Brain microvascular endothelial cell (primary cell): ENCODE measurements at regions not wholly inside any gene's neighbourhood (a gene's known extent, or its start where the extent isn't known, plus 50 kb on each side); places are given as distances from the start of the nearest gene placed in this dataset.

ENCODE experiments used
- DNase-seq: peaks from one replicate; pipeline ENCODE4 v3.0.0-alpha.2; 2020
- H3K27ac ChIP-seq: fragments of 250-450 bp; sonication (Bioruptor Pico); 2 replicates; pipeline ENCODE4 v1.5.1; 2020; ENCODE audit warnings: mild to moderate bottlenecking, moderate library complexity
- H3K27me3 ChIP-seq: fragments of 250-450 bp; sonication (Bioruptor Pico); replicated peaks from 2 replicates; pipeline ENCODE4 v1.5.1; 2020; ENCODE audit warnings: mild to moderate bottlenecking
- H3K36me3 ChIP-seq: fragments of 250-450 bp; sonication (Bioruptor Pico); replicated peaks from 2 replicates; pipeline ENCODE4 v1.5.1; 2020; ENCODE audit warnings: mild to moderate bottlenecking
- H3K4me3 ChIP-seq: 2 replicates; pipeline ENCODE4 v1.5.1; 2011; ENCODE audit warnings: low read depth, mild to moderate bottlenecking, control low read depth, low read length, moderate library complexity
- in situ Hi-C: cut with HindIII; loops from 2 replicates; pipeline ENCODE4 v1.10.0; 2017; ENCODE audit warnings: low sequenced_read_pairs, low pct_ligation_motif_present
- TF ChIP-seq, protein P1 (sequence below): IDR thresholded peaks from 2 replicates; pipeline ENCODE4 v1.5.1; 2011; ENCODE audit warnings: low read depth, mild to moderate bottlenecking, moderate library complexity, low read length, control low read depth, inconsistent platforms; ENCODE audit errors: missing control alignments

GRCh38 chr14:79986251-79986650 lies 225.1 kb downstream of the DIO2 start:
- Histone ChIP-seq H3K27ac (no peak overlapping the region), H3K36me3 (no peaks in the 10 kb centered on the region), H3K27me3 (no peaks in the 10 kb centered on the region), H3K4me3 (no peak overlapping the region)
- TF ChIP-seq, protein P1, sequence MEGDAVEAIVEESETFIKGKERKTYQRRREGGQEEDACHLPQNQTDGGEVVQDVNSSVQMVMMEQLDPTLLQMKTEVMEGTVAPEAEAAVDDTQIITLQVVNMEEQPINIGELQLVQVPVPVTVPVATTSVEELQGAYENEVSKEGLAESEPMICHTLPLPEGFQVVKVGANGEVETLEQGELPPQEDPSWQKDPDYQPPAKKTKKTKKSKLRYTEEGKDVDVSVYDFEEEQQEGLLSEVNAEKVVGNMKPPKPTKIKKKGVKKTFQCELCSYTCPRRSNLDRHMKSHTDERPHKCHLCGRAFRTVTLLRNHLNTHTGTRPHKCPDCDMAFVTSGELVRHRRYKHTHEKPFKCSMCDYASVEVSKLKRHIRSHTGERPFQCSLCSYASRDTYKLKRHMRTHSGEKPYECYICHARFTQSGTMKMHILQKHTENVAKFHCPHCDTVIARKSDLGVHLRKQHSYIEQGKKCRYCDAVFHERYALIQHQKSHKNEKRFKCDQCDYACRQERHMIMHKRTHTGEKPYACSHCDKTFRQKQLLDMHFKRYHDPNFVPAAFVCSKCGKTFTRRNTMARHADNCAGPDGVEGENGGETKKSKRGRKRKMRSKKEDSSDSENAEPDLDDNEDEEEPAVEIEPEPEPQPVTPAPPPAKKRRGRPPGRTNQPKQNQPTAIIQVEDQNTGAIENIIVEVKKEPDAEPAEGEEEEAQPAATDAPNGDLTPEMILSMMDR = no peak
- in situ Hi-C loops = no loop called here
- DNase-seq = peak; percentile 54

- DNase-seq = peak; percentile 27
- Histone ChIP-seq H3K27ac (no peak overlapping the region), H3K36me3 (no peaks in the 10 kb centered on the region), H3K4me3 (no peak overlapping the region), H3K27me3 (no peaks in the 10 kb centered on the region)
- TF ChIP-seq, protein P1 = no peak
- in situ Hi-C loops = no loop called here
Observed at GRCh38 chr14:79972230-79972629, 239.1 kb downstream of the DIO2 start.

- TF ChIP-seq, protein P1 = no peak
- H3K36me3 ChIP-seq = no peaks in the 10 kb centered on the region
- no peaks in the 10 kb centered on the region for H3K27me3 ChIP-seq
- DNase-seq = peak; percentile 77
- peak overlapping the region; percentile 22 for H3K27ac ChIP-seq
- H3K4me3 ChIP-seq = no peak overlapping the region
- in situ Hi-C loops = no loop called here
Observed at GRCh38 chr14:79971330-79971729, 240.0 kb downstream of the DIO2 start.

GRCh38 chr14:79967453-79967852 lies 243.9 kb downstream of the DIO2 start:
- TF ChIP-seq, protein P1 = no peak
- Histone ChIP-seq H3K27me3 (no peaks in the 10 kb centered on the region), H3K4me3 (no peak overlapping the region), H3K27ac (no peak overlapping the region), H3K36me3 (no peaks in the 10 kb centered on the region)
- in situ Hi-C loops = no loop called here
- no peak for DNase-seq

DNA sequence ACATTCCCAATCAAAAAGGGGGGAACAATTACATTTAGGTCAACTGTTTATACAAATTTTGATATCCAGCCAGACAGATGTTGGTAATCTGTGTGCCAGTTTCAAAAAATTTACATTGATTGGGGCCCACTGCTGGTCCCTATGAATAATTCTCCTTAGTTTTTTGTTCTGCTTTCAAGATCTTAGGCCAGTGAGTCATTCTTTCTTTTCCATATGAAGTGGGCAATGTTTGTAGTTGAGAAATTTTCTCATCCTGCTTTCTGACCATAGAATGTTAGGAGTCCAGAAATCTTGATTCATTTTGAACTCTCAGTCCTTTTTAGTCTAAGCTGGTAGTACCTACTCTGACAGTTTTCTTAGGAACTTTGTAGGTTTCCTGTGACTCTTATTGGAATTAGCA lies 244.3 kb downstream of the DIO2 start:
- DNase-seq = no peak
- Histone ChIP-seq H3K27ac (no peak overlapping the region), H3K36me3 (no peaks in the 10 kb centered on the region), H3K4me3 (no peak overlapping the region), H3K27me3 (no peaks in the 10 kb centered on the region)
- in situ Hi-C loops = no loop called here
- TF ChIP-seq, protein P1 = no peak

DNA sequence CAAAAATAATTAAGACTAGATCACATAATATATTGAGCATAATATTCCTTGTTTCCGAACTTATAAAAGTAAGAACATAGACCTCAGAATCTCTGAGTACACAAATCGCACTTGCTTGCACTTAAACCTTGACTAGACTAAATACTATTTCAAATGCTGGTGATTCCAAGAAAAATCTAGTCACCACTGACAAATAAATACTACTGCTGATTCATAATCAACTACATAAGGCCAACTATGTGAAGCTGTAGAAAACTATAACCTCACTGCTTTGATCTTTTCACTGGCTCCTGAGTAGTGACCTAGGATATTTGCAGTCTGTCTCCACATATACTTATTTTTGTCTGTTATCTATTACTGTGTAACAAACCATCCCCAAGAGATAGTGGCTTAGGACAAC lies 245.4 kb downstream of the DIO2 start:
- no peak for DNase-seq
- Histone ChIP-seq H3K27ac (no peak overlapping the region), H3K36me3 (no peaks in the 10 kb centered on the region), H3K4me3 (no peak overlapping the region), H3K27me3 (no peaks in the 10 kb centered on the region)
- TF ChIP-seq, protein P1 = no peak
- in situ Hi-C loops = no loop called here
